ENCODE measurements at regions not wholly inside any gene's neighbourhood (a gene's known extent, or its start where the extent isn't known, plus 50 kb on each side); places are given as distances from the start of the nearest gene placed in this dataset.

DNA sequence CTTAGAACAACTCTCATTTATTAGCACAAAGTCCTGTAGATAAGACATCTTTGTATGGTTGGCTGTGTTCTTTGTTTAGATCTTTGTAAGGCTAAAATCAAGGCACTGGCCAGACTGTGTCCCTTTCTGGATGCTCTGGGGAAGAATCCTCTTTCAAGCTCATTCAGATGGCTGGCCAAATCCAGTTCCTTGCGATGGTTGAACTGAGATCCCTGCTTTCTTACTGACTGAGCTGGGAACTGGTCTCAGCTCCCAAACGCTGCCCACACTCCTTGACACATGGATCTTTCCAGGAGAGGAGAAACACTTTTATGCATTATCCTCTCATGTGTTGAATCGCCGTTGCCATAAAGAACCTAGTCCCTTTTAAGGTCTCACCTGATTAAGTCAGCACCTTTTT is 586.5 kb upstream of the IGFBP3 start:
- FAIRE-seq, result no peak
- TF ChIP-seq TAF1 (IDR thresholded peaks at IDR 0.05; ENCODE audit: low read depth, low read length), result no peak
- TF ChIP-seq PAX5 (IDR thresholded peaks at IDR 0.05; ENCODE audit: insufficient read depth, low read length, severe bottlenecking), result no peak
- TF ChIP-seq POLR2A (IDR thresholded peaks at IDR 0.05; ENCODE audit: low read depth, low read length), result no peak
- no peak for TF ChIP-seq SPI1 (IDR thresholded peaks at IDR 0.05; ENCODE audit: low read depth, low read length)
- no peak for TF ChIP-seq POLR2AphosphoS5 (IDR thresholded peaks at IDR 0.05; ENCODE audit: low read depth, low read length)
- no peak for TF ChIP-seq POU2F2 (IDR thresholded peaks at IDR 0.05; ENCODE audit: low read depth, low read length)
- no peak for DNase-seq (ENCODE audit: insufficient read length, low spot score)

DNA sequence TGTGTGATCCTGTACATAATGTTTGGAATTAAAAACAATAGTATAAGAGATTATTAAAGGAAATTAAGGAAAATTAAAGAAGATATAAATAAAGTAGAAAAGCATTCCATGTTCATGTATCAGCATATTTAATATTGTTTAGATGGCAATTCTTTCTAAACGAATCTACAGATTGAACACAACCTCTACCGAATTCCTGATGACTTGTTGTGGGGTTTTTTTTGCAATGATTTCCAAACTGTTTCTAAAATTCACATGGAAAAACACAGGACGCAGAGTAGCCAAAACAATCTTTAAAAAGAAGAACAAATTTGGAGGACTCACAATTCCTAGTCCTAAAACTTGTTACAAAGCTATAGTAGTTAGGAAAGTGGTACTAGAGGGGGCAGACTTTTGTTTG is 573.4 kb upstream of the IGFBP3 start:
- TF ChIP-seq TAF1 (IDR thresholded peaks at IDR 0.05; ENCODE audit: low read depth, low read length), result no peak
- TF ChIP-seq POU2F2 (IDR thresholded peaks at IDR 0.05; ENCODE audit: low read depth, low read length), result no peak
- TF ChIP-seq SPI1 (IDR thresholded peaks at IDR 0.05; ENCODE audit: low read depth, low read length), result no peak
- no peak for TF ChIP-seq PAX5 (IDR thresholded peaks at IDR 0.05; ENCODE audit: insufficient read depth, low read length, severe bottlenecking)
- no peak for TF ChIP-seq POLR2A (IDR thresholded peaks at IDR 0.05; ENCODE audit: low read depth, low read length)
- TF ChIP-seq POLR2AphosphoS5 (IDR thresholded peaks at IDR 0.05; ENCODE audit: low read depth, low read length), result no peak
- FAIRE-seq (no peak), DNase-seq (ENCODE audit: insufficient read length, low spot score) (no peak)

DNA sequence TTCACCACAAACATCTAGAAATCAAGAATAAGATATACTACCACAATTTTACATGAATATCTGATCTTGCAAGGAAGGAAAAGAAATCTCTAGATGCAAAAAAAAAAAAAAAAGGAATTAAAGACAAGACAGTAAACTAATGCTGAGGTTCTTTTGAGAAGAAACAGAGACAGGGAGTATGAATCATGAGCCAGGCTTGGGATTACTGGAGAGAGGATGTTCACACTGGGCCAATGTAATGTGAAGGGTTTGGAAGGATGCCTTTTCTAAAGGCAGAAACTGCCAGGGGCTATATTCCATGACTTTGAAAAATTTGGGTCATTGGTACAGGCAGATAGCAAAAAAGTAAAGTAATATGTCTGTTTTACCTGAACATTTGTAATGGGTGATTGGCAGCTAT is 573.0 kb upstream of the IGFBP3 start:
- TF ChIP-seq TAF1 (IDR thresholded peaks at IDR 0.05; ENCODE audit: low read depth, low read length), result no peak
- TF ChIP-seq POLR2AphosphoS5 (IDR thresholded peaks at IDR 0.05; ENCODE audit: low read depth, low read length), result no peak
- no peak for TF ChIP-seq PAX5 (IDR thresholded peaks at IDR 0.05; ENCODE audit: insufficient read depth, low read length, severe bottlenecking)
- TF ChIP-seq POU2F2 (IDR thresholded peaks at IDR 0.05; ENCODE audit: low read depth, low read length), result no peak
- TF ChIP-seq SPI1 (IDR thresholded peaks at IDR 0.05; ENCODE audit: low read depth, low read length), result no peak
- TF ChIP-seq POLR2A (IDR thresholded peaks at IDR 0.05; ENCODE audit: low read depth, low read length), result no peak
- DNase-seq (ENCODE audit: insufficient read length, low spot score), result no peak
- FAIRE-seq, result no peak

DNA sequence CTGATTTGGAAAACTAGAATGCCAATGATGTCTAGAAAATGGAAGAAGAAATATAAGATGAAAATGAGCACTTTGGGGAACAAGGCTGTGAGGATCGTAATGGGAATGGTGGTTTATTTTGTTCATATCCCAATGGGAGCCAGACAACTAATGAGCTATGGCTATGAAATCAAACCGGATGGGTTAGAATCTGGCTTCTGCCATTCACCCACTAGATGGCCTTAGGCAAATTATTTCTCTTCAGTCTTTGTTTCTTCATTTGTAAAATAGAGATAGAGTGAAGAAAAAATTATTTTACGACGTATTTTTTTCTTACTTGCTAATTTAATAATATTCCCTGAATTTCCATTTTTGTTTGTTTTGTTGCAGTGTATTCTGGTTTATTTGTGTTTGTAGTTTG is 572.1 kb upstream of the IGFBP3 start:
- TF ChIP-seq POU2F2 (IDR thresholded peaks at IDR 0.05; ENCODE audit: low read depth, low read length) (no peak), PAX5 (IDR thresholded peaks at IDR 0.05; ENCODE audit: insufficient read depth, low read length, severe bottlenecking) (no peak), POLR2A (IDR thresholded peaks at IDR 0.05; ENCODE audit: low read depth, low read length) (no peak), TAF1 (IDR thresholded peaks at IDR 0.05; ENCODE audit: low read depth, low read length) (no peak), SPI1 (IDR thresholded peaks at IDR 0.05; ENCODE audit: low read depth, low read length) (no peak)
- FAIRE-seq (no peak), DNase-seq (ENCODE audit: insufficient read length, low spot score) (no peak)

DNA sequence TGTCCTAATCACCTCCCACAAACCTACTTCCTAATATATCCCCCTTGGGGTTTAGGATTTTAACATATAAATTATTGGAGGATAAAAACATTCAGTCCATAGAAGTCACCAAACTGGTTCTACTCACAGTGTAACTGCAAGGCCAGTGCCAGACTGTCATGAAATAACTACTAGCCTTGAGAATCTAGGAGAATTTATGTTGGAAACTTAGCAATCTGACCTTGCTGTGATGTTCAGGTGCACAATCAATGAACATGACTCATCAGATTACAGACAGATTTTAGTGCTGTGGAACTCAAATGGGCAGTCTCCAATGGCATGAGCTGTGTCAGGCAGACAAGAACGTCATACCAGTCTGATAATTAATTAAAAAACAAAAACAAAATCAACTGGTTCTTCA is 571.4 kb upstream of the IGFBP3 start:
- TF ChIP-seq PAX5 (IDR thresholded peaks at IDR 0.05; ENCODE audit: insufficient read depth, low read length, severe bottlenecking) (no peak), POU2F2 (IDR thresholded peaks at IDR 0.05; ENCODE audit: low read depth, low read length) (no peak), POLR2AphosphoS5 (IDR thresholded peaks at IDR 0.05; ENCODE audit: low read depth, low read length) (no peak), TAF1 (IDR thresholded peaks at IDR 0.05; ENCODE audit: low read depth, low read length) (no peak), POLR2A (IDR thresholded peaks at IDR 0.05; ENCODE audit: low read depth, low read length) (no peak), SPI1 (IDR thresholded peaks at IDR 0.05; ENCODE audit: low read depth, low read length) (no peak)
- no peak for DNase-seq (ENCODE audit: insufficient read length, low spot score)
- FAIRE-seq, result no peak

DNA sequence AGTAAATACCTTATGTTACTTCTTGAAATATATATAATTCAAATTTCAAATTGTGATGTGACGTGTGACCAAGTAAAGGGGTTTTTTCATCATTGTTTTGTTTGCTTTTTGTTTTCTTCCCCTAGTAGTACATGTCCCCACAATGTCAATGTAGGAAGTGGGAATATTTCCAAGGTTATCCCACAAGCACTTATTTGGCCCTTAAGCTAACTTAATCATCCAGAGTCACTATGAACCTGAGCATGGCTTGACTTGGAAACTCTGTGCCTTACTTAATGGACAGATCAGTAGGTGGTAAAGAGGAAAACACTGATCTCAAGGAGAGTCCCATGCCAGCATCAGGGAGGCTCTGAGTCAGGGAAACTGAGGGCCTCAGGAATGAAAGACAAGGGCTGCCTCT is 569.3 kb upstream of the IGFBP3 start:
- no peak for DNase-seq (ENCODE audit: insufficient read length, low spot score)
- TF ChIP-seq POLR2AphosphoS5 (IDR thresholded peaks at IDR 0.05; ENCODE audit: low read depth, low read length) (no peak), TAF1 (IDR thresholded peaks at IDR 0.05; ENCODE audit: low read depth, low read length) (no peak), SPI1 (IDR thresholded peaks at IDR 0.05; ENCODE audit: low read depth, low read length) (no peak), POLR2A (IDR thresholded peaks at IDR 0.05; ENCODE audit: low read depth, low read length) (no peak), POU2F2 (IDR thresholded peaks at IDR 0.05; ENCODE audit: low read depth, low read length) (no peak), PAX5 (IDR thresholded peaks at IDR 0.05; ENCODE audit: insufficient read depth, low read length, severe bottlenecking) (no peak)
- no peak for FAIRE-seq

DNA sequence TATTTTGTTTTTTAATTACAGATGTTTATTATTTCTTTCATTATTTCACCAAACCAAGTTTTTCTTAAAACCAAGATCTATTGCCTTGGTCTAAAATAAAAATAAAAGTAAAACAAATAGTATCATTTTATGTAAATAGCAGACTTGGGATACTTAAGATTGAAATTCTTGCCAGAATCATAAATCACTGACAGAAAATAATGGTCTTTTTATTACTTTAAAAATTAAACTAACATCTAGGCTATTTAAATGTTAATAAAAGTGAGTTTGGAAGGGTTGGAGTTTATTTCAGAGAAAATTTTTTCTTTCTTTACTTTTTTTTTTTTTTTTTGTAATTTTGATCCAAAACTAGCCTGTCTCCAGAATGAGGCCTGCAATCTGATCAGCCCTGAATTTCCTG is 568.0 kb upstream of the IGFBP3 start:
- no peak for FAIRE-seq

DNA sequence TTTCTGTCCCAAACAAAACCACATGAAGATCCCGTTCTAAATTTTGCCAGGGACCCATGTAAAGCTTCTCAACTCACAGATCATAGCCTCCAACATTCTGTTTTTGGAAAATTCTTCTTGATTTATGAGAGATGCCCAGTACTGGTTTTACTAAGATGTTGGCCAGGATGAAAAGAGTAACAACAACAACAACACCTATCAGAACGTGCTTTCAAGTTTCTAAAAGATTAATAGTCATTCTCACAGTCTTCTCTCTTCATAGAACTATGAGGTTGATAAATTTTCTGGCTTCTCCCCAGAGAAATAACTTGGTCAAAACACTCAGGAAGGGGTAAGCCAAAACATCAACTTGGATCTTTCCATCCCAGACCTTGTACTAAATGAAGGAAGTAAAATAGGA is 567.5 kb upstream of the IGFBP3 start:
- no peak for FAIRE-seq
- DNase-seq (ENCODE audit: insufficient read length, low spot score), result no peak
- TF ChIP-seq POLR2A (IDR thresholded peaks at IDR 0.05; ENCODE audit: low read depth, low read length) (no peak), POU2F2 (IDR thresholded peaks at IDR 0.05; ENCODE audit: low read depth, low read length) (no peak), PAX5 (IDR thresholded peaks at IDR 0.05; ENCODE audit: insufficient read depth, low read length, severe bottlenecking) (no peak), POLR2AphosphoS5 (IDR thresholded peaks at IDR 0.05; ENCODE audit: low read depth, low read length) (no peak), SPI1 (IDR thresholded peaks at IDR 0.05; ENCODE audit: low read depth, low read length) (no peak), TAF1 (IDR thresholded peaks at IDR 0.05; ENCODE audit: low read depth, low read length) (no peak)

More for the DNA sequence above, 568.0 kb upstream of the IGFBP3 start:
- DNase-seq (ENCODE audit: insufficient read length, low spot score), result no peak
- TF ChIP-seq PAX5 (IDR thresholded peaks at IDR 0.05; ENCODE audit: insufficient read depth, low read length, severe bottlenecking), result no peak
- no peak for TF ChIP-seq POLR2A (IDR thresholded peaks at IDR 0.05; ENCODE audit: low read depth, low read length)
- no peak for TF ChIP-seq SPI1 (IDR thresholded peaks at IDR 0.05; ENCODE audit: low read depth, low read length)
- TF ChIP-seq POU2F2 (IDR thresholded peaks at IDR 0.05; ENCODE audit: low read depth, low read length), result no peak
- TF ChIP-seq POLR2AphosphoS5 (IDR thresholded peaks at IDR 0.05; ENCODE audit: low read depth, low read length), result no peak
- TF ChIP-seq TAF1 (IDR thresholded peaks at IDR 0.05; ENCODE audit: low read depth, low read length), result no peak

DNA sequence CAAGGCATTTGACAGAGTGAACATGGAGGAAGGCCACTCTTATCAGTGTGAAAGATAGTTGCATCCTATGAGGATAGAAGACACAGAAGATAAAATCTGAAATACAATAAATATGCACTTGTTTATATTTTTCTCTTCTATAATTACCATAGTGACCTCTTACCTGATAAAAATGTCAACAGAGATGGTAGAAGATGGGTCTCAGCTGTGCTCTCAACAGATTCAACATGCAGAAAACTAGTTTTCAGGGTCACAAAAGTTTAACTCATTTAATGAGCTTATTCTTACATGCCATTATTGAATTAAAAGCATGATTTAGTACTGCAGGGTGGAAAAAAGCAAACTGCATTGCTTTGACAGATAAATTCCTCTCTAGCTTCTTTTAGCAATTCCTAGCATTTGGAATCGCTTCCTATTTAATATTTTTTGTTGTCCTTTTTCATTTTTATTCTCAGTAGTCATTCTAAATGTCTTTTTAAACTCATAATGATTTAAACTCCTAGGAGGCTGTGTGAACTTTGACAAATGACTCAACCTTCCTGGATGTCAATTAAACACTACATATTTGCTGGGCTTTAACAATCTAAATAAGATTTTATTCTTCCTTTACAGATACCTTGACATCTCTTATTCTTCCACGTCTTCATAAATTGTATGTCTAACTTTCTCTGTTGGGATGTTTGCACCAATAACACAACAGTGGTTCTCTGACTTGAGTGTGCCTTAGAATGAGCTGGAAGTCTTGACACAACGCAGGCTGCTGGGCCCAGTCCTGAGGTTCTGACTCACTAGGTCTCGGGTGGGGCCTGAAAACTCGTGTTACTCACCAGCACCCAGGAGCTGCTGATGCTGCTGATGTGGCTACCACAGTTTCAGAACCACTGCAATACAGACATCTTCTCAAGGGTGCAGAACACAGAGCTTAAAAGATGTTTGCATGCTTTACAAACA is 565.5 kb upstream of the IGFBP3 start:
- DNase-seq (ENCODE audit: insufficient read length, low spot score), result no peak
- FAIRE-seq, result no peak

More for the DNA sequence above, 565.5 kb upstream of the IGFBP3 start:
- TF ChIP-seq POU2F2 (IDR thresholded peaks at IDR 0.05; ENCODE audit: low read depth, low read length) (no peak), POLR2AphosphoS5 (IDR thresholded peaks at IDR 0.05; ENCODE audit: low read depth, low read length) (no peak), PAX5 (IDR thresholded peaks at IDR 0.05; ENCODE audit: insufficient read depth, low read length, severe bottlenecking) (no peak), SPI1 (IDR thresholded peaks at IDR 0.05; ENCODE audit: low read depth, low read length) (no peak), TAF1 (IDR thresholded peaks at IDR 0.05; ENCODE audit: low read depth, low read length) (no peak), POLR2A (IDR thresholded peaks at IDR 0.05; ENCODE audit: low read depth, low read length) (no peak)
